OCI-LY3 (cell line): ENCODE measurements at regions not wholly inside any gene's neighbourhood (a gene's known extent, or its start where the extent isn't known, plus 50 kb on each side); places are given as distances from the start of the nearest gene placed in this dataset.

Experiments
- H2AFZ ChIP-seq: fragments of 200-600, 300-600 bp; shearing (Covaris generic); 2 replicates; pipeline ENCODE4 v1.6.0; 2014; ENCODE audit warnings: antibody characterized with exemption, low read depth, low read length
- H3K27ac ChIP-seq: fragments of 200-600, 300-600 bp; sonication (generic); 2 replicates; pipeline ENCODE4 v1.5.1; 2014; ENCODE audit warnings: mild to moderate bottlenecking, low read length, moderate library complexity, mixed read lengths
- H3K27me3 ChIP-seq: fragments of 200-600, 300-600 bp; sonication (generic); 2 replicates; pipeline ENCODE4 v1.6.1; 2014; ENCODE audit warnings: low read depth, low read length, mixed read lengths
- H3K36me3 ChIP-seq: fragments of 200-600, 300-600 bp; sonication (generic); replicated peaks from 2 replicates; pipeline ENCODE3; 2014; ENCODE audit warnings: low read depth, low read length, mixed read lengths
- H3K4me1 ChIP-seq: fragments of 300-600, 200-600 bp; sonication (generic); 2 replicates; pipeline ENCODE4 v1.6.1; 2014; ENCODE audit warnings: low read length, mixed read lengths
- H3K4me2 ChIP-seq: fragments of 200-600, 300-600 bp; sonication (generic); 2 replicates; pipeline ENCODE4 v1.6.1; 2014; ENCODE audit warnings: low read length, mixed read lengths
- H3K4me3 ChIP-seq: fragments of 300-600, 200-600 bp; sonication (generic); 2 replicates; pipeline ENCODE4 v1.5.1; 2014; ENCODE audit warnings: antibody characterized with exemption, mild to moderate bottlenecking, low read length, moderate library complexity
- H3K79me2 ChIP-seq: fragments of 300-600, 200-600 bp; shearing (Covaris generic); 2 replicates; pipeline ENCODE4 v1.6.1; 2014; ENCODE audit warnings: mild to moderate bottlenecking, low read length, mixed read lengths
- H3K9ac ChIP-seq: fragments of 300-600, 200-600 bp; shearing (Covaris generic); 2 replicates; pipeline ENCODE4 v1.6.0; 2014; ENCODE audit warnings: mild to moderate bottlenecking, low read length, moderate library complexity
- H3K9me3 ChIP-seq: fragments of 200-600, 300-600 bp; shearing (Covaris generic); 2 replicates; pipeline ENCODE4 v1.6.1; 2014; ENCODE audit warnings: low read length, mixed read lengths; ENCODE audit not compliant: insufficient read depth
- H4K20me1 ChIP-seq: fragments of 200-600, 300-600 bp; sonication (generic); 2 replicates; pipeline ENCODE4 v1.6.1; 2016; ENCODE audit warnings: low read length, mixed read lengths; ENCODE audit not compliant: insufficient read depth
- EZH2phosphoT487 ChIP-seq: fragments of 200-600 bp; shearing (Covaris generic); IDR thresholded peaks from 2 replicates; pipeline ENCODE4 v1.6.1; 2018; ENCODE audit warnings: antibody characterized with exemption, mixed run types, low read depth
- TF ChIP-seq, protein P1 (sequence below): fragments of 200-600, 300-600 bp; sonication (generic); IDR thresholded peaks from 2 replicates; pipeline ENCODE4 v1.5.1; 2014; ENCODE audit warnings: antibody characterized with exemption, low read length, low read depth

DNA sequence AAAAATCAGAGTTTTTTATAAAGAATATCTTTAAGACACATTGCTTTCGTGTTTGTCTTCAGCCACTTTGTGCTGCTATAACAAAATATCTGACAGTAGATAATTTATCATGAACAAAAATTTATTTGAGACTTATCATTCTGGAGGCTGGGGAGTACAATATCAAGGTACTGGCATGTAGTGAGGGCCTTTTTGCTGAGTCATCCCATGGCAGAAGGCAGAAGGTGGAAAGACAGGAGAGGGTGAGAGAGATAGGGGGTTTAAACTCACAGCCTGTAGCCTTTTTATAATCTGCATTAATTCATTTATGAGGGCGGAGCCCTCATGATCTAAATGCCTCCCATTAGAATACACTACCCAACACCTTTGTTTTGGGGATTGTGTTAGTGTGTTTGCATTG, 431.2 kb upstream of the FAM47C start:
- Histone ChIP-seq H3K9ac (no peak overlapping the region), H3K4me3 (no peak overlapping the region), H3K27me3 (no peaks in the 10 kb centered on the region), H3K9me3 (no peaks in the 10 kb centered on the region), H2AFZ (no peak overlapping the region), H3K36me3 (no peaks in the 10 kb centered on the region), H3K27ac (no peak overlapping the region), H3K79me2 (no peaks in the 10 kb centered on the region), H3K4me2 (no peak overlapping the region), H3K4me1 (no peaks in the 10 kb centered on the region), H4K20me1 (no peaks in the 10 kb centered on the region)
- no peak for TF ChIP-seq EZH2phosphoT487
- TF ChIP-seq, protein P1, sequence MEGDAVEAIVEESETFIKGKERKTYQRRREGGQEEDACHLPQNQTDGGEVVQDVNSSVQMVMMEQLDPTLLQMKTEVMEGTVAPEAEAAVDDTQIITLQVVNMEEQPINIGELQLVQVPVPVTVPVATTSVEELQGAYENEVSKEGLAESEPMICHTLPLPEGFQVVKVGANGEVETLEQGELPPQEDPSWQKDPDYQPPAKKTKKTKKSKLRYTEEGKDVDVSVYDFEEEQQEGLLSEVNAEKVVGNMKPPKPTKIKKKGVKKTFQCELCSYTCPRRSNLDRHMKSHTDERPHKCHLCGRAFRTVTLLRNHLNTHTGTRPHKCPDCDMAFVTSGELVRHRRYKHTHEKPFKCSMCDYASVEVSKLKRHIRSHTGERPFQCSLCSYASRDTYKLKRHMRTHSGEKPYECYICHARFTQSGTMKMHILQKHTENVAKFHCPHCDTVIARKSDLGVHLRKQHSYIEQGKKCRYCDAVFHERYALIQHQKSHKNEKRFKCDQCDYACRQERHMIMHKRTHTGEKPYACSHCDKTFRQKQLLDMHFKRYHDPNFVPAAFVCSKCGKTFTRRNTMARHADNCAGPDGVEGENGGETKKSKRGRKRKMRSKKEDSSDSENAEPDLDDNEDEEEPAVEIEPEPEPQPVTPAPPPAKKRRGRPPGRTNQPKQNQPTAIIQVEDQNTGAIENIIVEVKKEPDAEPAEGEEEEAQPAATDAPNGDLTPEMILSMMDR, result no peak

DNA sequence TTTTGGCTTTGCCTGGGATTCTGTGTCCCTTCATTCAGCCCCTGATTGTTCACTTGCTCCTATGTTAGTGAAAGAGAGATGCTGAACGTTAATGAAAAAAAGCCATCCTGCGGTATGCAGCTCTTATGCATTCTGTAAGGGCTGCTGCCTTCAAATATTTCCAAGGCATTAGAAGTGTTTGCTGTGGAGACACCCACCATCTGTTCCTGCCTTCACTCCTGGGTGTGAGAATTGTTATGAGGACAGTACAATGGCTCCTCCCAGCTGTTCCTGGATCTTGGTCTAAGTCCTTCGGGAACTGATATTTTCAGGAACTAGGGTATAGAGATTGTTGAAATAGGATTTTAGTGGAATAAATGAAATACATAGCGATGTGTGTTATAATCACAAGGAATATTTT, 427.1 kb upstream of the FAM47C start:
- Histone ChIP-seq H3K9me3 (no peaks in the 10 kb centered on the region), H3K36me3 (no peaks in the 10 kb centered on the region)

DNA sequence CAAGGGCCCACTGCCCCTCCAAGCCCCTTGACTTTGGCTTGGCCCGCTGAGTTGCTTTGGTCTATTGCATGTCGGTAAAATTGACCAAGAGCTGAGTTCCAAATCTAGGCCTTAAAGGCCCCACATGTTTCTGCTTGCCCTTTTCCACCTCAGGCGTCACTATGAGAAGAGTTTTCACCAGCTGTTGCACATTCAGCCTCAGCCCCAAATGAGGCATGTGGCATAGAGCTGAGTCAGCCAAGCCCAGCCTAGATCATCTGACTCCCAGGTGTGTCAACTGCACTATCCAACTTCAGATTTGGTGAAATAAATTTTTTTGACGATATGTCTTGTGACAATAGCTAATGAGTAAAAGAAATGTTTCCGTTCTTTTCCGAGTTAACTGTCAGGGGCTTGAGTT, 424.5 kb upstream of the FAM47C start:
- Histone ChIP-seq H3K27ac (no peak overlapping the region), H3K79me2 (no peaks in the 10 kb centered on the region), H3K9ac (no peak overlapping the region), H3K9me3 (no peaks in the 10 kb centered on the region), H3K4me1 (no peaks in the 10 kb centered on the region), H3K4me2 (no peak overlapping the region), H3K27me3 (no peaks in the 10 kb centered on the region), H3K36me3 (no peaks in the 10 kb centered on the region), H4K20me1 (no peaks in the 10 kb centered on the region), H3K4me3 (no peak overlapping the region), H2AFZ (no peak overlapping the region)
- no peak for TF ChIP-seq EZH2phosphoT487
- TF ChIP-seq, protein P1, result no peak

More for the DNA sequence above, 427.1 kb upstream of the FAM47C start:
- Histone ChIP-seq H3K27me3 (no peaks in the 10 kb centered on the region), H3K4me1 (no peaks in the 10 kb centered on the region), H3K4me3 (no peak overlapping the region), H3K27ac (no peak overlapping the region), H4K20me1 (no peaks in the 10 kb centered on the region), H2AFZ (no peak overlapping the region), H3K79me2 (no peaks in the 10 kb centered on the region), H3K4me2 (no peak overlapping the region), H3K9ac (no peak overlapping the region)
- TF ChIP-seq EZH2phosphoT487, result no peak
- TF ChIP-seq, protein P1, result no peak

DNA sequence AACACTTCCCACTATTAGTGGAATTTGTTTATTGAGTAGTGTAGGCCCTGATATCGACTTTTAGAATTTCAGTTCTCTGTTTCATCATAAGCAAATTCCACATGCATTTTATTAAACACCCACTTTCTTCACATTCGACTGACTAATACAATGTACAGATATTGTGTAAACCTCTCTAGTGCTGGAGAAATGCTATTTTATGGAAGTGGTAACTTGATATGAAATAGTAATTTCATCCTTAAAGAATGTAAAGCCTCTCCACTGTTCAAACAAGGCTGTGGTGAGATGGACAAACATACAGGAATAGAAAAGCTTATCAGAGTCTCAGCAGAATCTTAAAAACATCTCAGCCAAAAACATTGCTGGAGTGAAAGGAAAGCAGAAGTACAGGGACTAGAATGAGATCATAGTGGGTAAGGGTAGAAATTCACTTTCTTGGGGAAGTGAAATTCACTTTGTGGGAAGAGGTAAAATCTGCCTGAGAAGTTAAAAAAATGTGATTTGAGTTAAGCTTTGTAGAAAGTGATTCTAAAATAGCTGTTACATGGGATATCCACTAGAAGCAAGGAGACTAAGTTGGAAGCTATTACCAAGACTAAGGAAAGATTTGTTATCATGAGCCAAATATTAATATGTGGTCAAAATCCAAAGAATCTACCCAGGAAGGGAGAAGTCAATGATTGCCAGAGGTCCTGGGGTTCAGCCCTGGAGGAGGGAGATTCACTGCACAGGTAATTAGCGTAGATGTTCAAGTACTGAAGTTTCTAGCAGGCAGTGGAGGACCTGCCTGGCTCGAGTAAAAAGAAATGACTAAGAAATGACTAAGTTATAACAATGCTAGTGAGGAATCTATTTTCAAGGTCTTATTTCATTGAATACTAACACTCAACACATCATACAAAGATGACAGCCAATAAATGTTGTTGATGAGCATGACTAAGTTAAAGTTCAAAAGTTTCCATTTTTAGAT, 398.3 kb upstream of the FAM47C start:
- no peaks in the 10 kb centered on the region for H4K20me1 ChIP-seq
- no peak overlapping the region for H3K9ac ChIP-seq
- no peak overlapping the region for H2AFZ ChIP-seq
- no peaks in the 10 kb centered on the region for H3K27me3 ChIP-seq
- H3K4me1 ChIP-seq, result peaks cover 24% of the 10 kb centered on the region
- H3K4me3 ChIP-seq, result peak overlapping the region; percentile 42
- no peaks in the 10 kb centered on the region for H3K79me2 ChIP-seq
- H3K4me2 ChIP-seq, result peak overlapping the region; percentile 78
- H3K36me3 ChIP-seq, result no peaks in the 10 kb centered on the region
- H3K27ac ChIP-seq, result peak overlapping the region; percentile 70
- TF ChIP-seq, protein P1, result no peak
- no peaks in the 10 kb centered on the region for H3K9me3 ChIP-seq
